HepG2 (cell line): ENCODE measurements at regions not wholly inside any gene's neighbourhood (a gene's known extent, or its start where the extent isn't known, plus 50 kb on each side); places are given as distances from the start of the nearest gene placed in this dataset.

ENCODE experiments used
- ATAC-seq: fragments of 200-7000 bp; cut with Tn5 transposase; 3 replicates; pipeline ENCODE4 v1.9.1; 2020; ENCODE audit warnings: mild to moderate bottlenecking, moderate library complexity
- BruUV-seq: library from RNA; stranded (reverse); fragments of 400-500 nt; replicated peaks from 2 replicates; lab custom pipeline; 2021; lab: Mats Ljungman, UMichigan
- CTCF ChIA-PET: fragments of 300-600 bp; formaldehyde crosslinking; extraction: SDS; loops from one replicate; lab custom pipeline; 2021; ENCODE audit warnings: low total read pairs, inconsistent platforms, low intra/inter-chr PET ratio; lab: Yijun Ruan, JAX
- POLR2A ChIA-PET: fragments of 350-600 bp; sonication (Branson Sonifier 250); formaldehyde crosslinking; loops from one replicate; lab custom pipeline; 2020; ENCODE audit warnings: antibody characterized with exemption, inconsistent platforms; lab: Yijun Ruan, JAX
- DNase-seq: peaks from one replicate; pipeline ENCODE4 v3.0.0-alpha.2; 2015; ENCODE audit warnings: low spot score
- FAIRE-seq: peaks from 3 replicates; lab custom pipeline; 2011; peaks lifted over from hg19 to GRCh38; lab: Jason Lieb, UNC
- H2AFZ ChIP-seq: one replicate; pipeline ENCODE4 v1.6.1; 2011; ENCODE audit warnings: low read length, inconsistent platforms
- H3K27ac ChIP-seq: fragments of 300-600 bp; 3 replicates; pipeline ENCODE4 v1.8.0; 2011; ENCODE audit warnings: mixed run types, mild to moderate bottlenecking, mixed read lengths, low read length, inconsistent platforms; ENCODE audit not compliant: insufficient read depth; ENCODE audit errors: extremely low read length
- H3K27me3 ChIP-seq, 2 experiments: fragments of 200-600 bp in 1 of 2; 2 replicates in 1 of 2; 3 replicates in 1 of 2; pipeline versions ENCODE4 v1.6.0 to v1.8.0; 2011; ENCODE audit warnings: low read length in 2 of 2, mild to moderate bottlenecking in 2 of 2, moderate library complexity in 2 of 2, inconsistent platforms in 1 of 2; ENCODE audit not compliant: insufficient read depth in 2 of 2, control insufficient read depth in 1 of 2
- H3K36me3 ChIP-seq, 2 experiments: fragments of 200-600 bp in 1 of 2; replicated peaks in 1 of 2; 2 replicates in 1 of 2; 3 replicates in 1 of 2; pipeline versions ENCODE4 v1.5.1 to v1.8.0; 2011; ENCODE audit warnings: low read length in 2 of 2, inconsistent platforms in 1 of 2; ENCODE audit not compliant: insufficient read depth in 2 of 2, control insufficient read depth in 1 of 2
- H3K4me1 ChIP-seq: 2 replicates; pipeline ENCODE4 v1.5.1; 2012; ENCODE audit warnings: low read length, inconsistent platforms; ENCODE audit not compliant: insufficient read depth
- H3K4me2 ChIP-seq: 2 replicates; pipeline ENCODE4 v1.6.0; 2011; ENCODE audit warnings: low read depth, low read length, inconsistent platforms
- H3K4me3 ChIP-seq, 3 experiments: fragments of 200-600 bp in 1 of 3; sonication (generic), shearing (Covaris generic) in 1 of 3; replicated peaks in 1 of 3; 2 replicates each; pipeline ENCODE4 v1.5.1; 2011 to 2016; ENCODE audit warnings: low read length in 3 of 3, inconsistent platforms in 2 of 3, low read depth in 2 of 3, mild to moderate bottlenecking in 2 of 3, control low read depth in 1 of 3, mixed read lengths in 1 of 3; ENCODE audit not compliant: insufficient read depth in 1 of 3
- H3K79me2 ChIP-seq: one replicate; pipeline ENCODE4 v1.6.1; 2011; ENCODE audit warnings: low read length, inconsistent platforms; ENCODE audit not compliant: insufficient read depth
- H3K9ac ChIP-seq: 2 replicates; pipeline ENCODE4 v1.6.0; 2011; ENCODE audit warnings: mild to moderate bottlenecking, low read depth, low read length, inconsistent platforms; ENCODE audit not compliant: insufficient read depth
- H3K9me3 ChIP-seq: 2 replicates; pipeline ENCODE4 v1.5.1; 2012; ENCODE audit warnings: mild to moderate bottlenecking, low read length
- H4K20me1 ChIP-seq: 2 replicates; pipeline ENCODE4 v1.6.0; 2011; ENCODE audit warnings: inconsistent platforms, mild to moderate bottlenecking, low read length, moderate library complexity; ENCODE audit not compliant: insufficient read depth
- ATAD3A ChIP-seq: sonication (generic); formaldehyde crosslinking; IDR thresholded peaks from 2 replicates; pipeline ENCODE4 v1.4.0; 2020; ENCODE audit warnings: missing genetic modification reagents
- HNF1B ChIP-seq: sonication (generic); formaldehyde crosslinking; IDR thresholded peaks from 2 replicates; pipeline ENCODE4 v1.5.1; 2020; ENCODE audit warnings: mild to moderate bottlenecking, moderate library complexity, missing genetic modification reagents
- KDM6A ChIP-seq: IDR thresholded peaks from 2 replicates; pipeline ENCODE4 v1.6.1; 2016; ENCODE audit warnings: low read depth
- PCBP2 ChIP-seq: fragments of 200-400 bp; formaldehyde crosslinking; optimal IDR thresholded peaks from 2 replicates; pipeline ENCODE3; 2018; ENCODE audit warnings: low read length, low read depth; ENCODE audit not compliant: poor library complexity, severe bottlenecking
- TFAP4 ChIP-seq: sonication (generic); IDR thresholded peaks from 2 replicates; pipeline ENCODE4 v1.6.1; 2016; ENCODE audit warnings: low read depth, borderline replicate concordance
- THRA ChIP-seq: sonication (generic); formaldehyde crosslinking; IDR thresholded peaks from 2 replicates; pipeline ENCODE4 v1.4.0; 2020; ENCODE audit warnings: missing genetic modification reagents, borderline replicate concordance
- ZEB1 ChIP-seq: IDR thresholded peaks from 2 replicates; pipeline ENCODE4 v1.6.1; 2012; ENCODE audit warnings: mild to moderate bottlenecking, low read depth, inconsistent platforms; ENCODE audit not compliant: insufficient replicate concordance
- ZNF180 ChIP-seq: sonication (generic); formaldehyde crosslinking; IDR thresholded peaks from 2 replicates; pipeline ENCODE4 v1.4.0; 2020; ENCODE audit warnings: low read depth, missing genetic modification reagents, borderline replicate concordance
- ZNF709 ChIP-seq: sonication (generic); formaldehyde crosslinking; IDR thresholded peaks from 2 replicates; pipeline ENCODE4 v1.5.0; 2020; ENCODE audit warnings: mild to moderate bottlenecking, missing genetic modification reagents
- ZNF761 ChIP-seq: sonication (generic); formaldehyde crosslinking; conservative IDR thresholded peaks from 2 replicates; pipeline ENCODE4 v1.4.0; 2020; ENCODE audit warnings: mild to moderate bottlenecking, missing genetic modification reagents
- WGBS: methylation state at CpG from one replicate; pipeline ENCODE4 v1.1.6; 2017; ENCODE audit warnings: low lambda C conversion rate; 5-methylcytosine and 5-hydroxymethylcytosine counted together
- in situ Hi-C: cut with HindIII; loops from 2 replicates; pipeline ENCODE4 v1.10.0; 2017; ENCODE audit warnings: low pct_unique_long_range_greater_than_20kb; ENCODE audit not compliant: extremely low pct_ligation_motif_present
- intact Hi-C: fragments of 100-400 bp; cut with micrococcal nuclease; formaldehyde crosslinking; loops from one replicate; pipeline ENCODE4 v1.10.0; 2022; ENCODE audit not compliant: unreplicated experiment

GRCh38 chrX:40960041-40960440, 125.2 kb upstream of the USP9X start:
- no TSS peak for BruUV-seq
- FAIRE-seq (no peak), ATAC-seq (no peak), DNase-seq (no peak)
- POLR2A ChIA-PET = no interaction called here
- H3K36me3 ChIP-seq = no peaks in the 10 kb centered on the region
- H3K9me3 ChIP-seq = no peaks in the 10 kb centered on the region; the same call in 1 of the 2 replicates
- H3K27ac ChIP-seq = no peak overlapping the region
- no peak overlapping the region for H3K4me3 ChIP-seq
- H3K4me1 ChIP-seq = 0 out of 2 replicates have a peak, but pooled peaks cover 5% of the 10 kb centered on the region
- no peak overlapping the region for H3K4me2 ChIP-seq
- H3K9ac ChIP-seq = no peak overlapping the region
- no peaks in the 10 kb centered on the region for H3K27me3 ChIP-seq
- CTCF ChIA-PET = no interaction called here
- H4K20me1 ChIP-seq = no peaks in the 10 kb centered on the region
- in situ Hi-C loops = no loop called here
- 20% methylated on average over 4 of the region's 4 CpGs for WGBS
- TF ChIP-seq PCBP2 (no peak), ZEB1 (no peak), THRA (CRISPR knock-in tag) (no peak), KDM6A (CRISPR knock-in tag) (no peak), ZNF709 (CRISPR knock-in tag) (no peak), ZNF761 (CRISPR knock-in tag) (no peak), HNF1B (CRISPR knock-in tag) (no peak), ZNF180 (no peak), TFAP4 (no peak), ATAD3A (CRISPR knock-in tag) (no peak)
- TF ChIP-seq, all 625 proteins: peak for 0
- Histone ChIP-seq H2AFZ (no peak overlapping the region), H3K79me2 (no peaks in the 10 kb centered on the region)
- intact Hi-C loops = no loop called here
